Esophagus muscularis mucosa (tissue), 4 donors: ENCODE measurements at regions not wholly inside any gene's neighbourhood (a gene's known extent, or its start where the extent isn't known, plus 50 kb on each side); places are given as distances from the start of the nearest gene placed in this dataset.

Experiments
- DNase-seq: peaks from one replicate; pipeline ENCODE4 v3.0.0-alpha.2; 2017; ENCODE audit errors: extremely low spot score
- H3K27ac ChIP-seq, 4 donors: fragments of 200-600 bp; sonication (generic); replicated peaks in 1 of 4; 1 replicate in 3 of 4; 2 replicates in 1 of 4; pipeline ENCODE4 v1.5.1; 2016 to 2019; ENCODE audit warnings: mild to moderate bottlenecking in 1 of 4
- H3K27me3 ChIP-seq, 4 donors: fragments of 200-600 bp; sonication (generic); one replicate each; pipeline versions ENCODE4 v1.5.1 to v1.6.0; 2016 to 2019
- H3K36me3 ChIP-seq, 4 donors: fragments of 200-600 bp; sonication (generic); one replicate each; pipeline ENCODE4 v1.5.1; 2016 to 2019
- H3K4me1 ChIP-seq, 4 donors: fragments of 200-600 bp; sonication (generic); one replicate each; pipeline ENCODE4 v1.5.1; 2016 to 2019
- H3K4me3 ChIP-seq, 4 donors: fragments of 200-600 bp; sonication (generic); 1 replicate in 2 of 4; 2 replicates in 2 of 4; pipeline ENCODE4 v1.5.1; 2016 to 2019; ENCODE audit warnings: mild to moderate bottlenecking in 4 of 4, moderate library complexity in 1 of 4
- H3K9me3 ChIP-seq, 4 donors: fragments of 200-600 bp; sonication (generic); 1 replicate in 3 of 4; 2 replicates in 1 of 4; pipeline ENCODE4 v1.5.1; 2016 to 2019
- EP300 ChIP-seq: sonication (generic); formaldehyde crosslinking; IDR thresholded peaks from one replicate; pipeline ENCODE4 v1.6.1; 2017; ENCODE audit warnings: antibody characterized with exemption
- POLR2A ChIP-seq: fragments of 450-650 bp; IDR thresholded peaks from one replicate; pipeline ENCODE4 v1.6.1; 2017; ENCODE audit warnings: antibody characterized with exemption, moderate library complexity, mild to moderate bottlenecking, low read depth
- POLR2AphosphoS5 ChIP-seq, 2 donors: sonication (generic); formaldehyde crosslinking; IDR thresholded peaks; one replicate each; pipeline ENCODE4 v1.6.1; 2017; ENCODE audit warnings: antibody characterized with exemption in 2 of 2
- WGBS: methylation state at CpG from one replicate; pipeline ENCODE4 v1.1.5; 2018; 5-methylcytosine and 5-hydroxymethylcytosine counted together
- intact Hi-C: fragments of 100-400 bp; cut with DNase I; formaldehyde crosslinking; loops from one replicate; pipeline ENCODE4 v1.15.1; 2023
- TF ChIP-seq, protein P1 (sequence below), 3 experiments: fragments of 200-600 bp in 2 of 3; fragments of 450-650 bp in 1 of 3; sonication (generic) in 2 of 3; IDR thresholded peaks; one replicate each; pipeline ENCODE4 v1.5.1; 2017 to 2019; ENCODE audit warnings: antibody characterized with exemption in 3 of 3, mild to moderate bottlenecking in 2 of 3, moderate library complexity in 1 of 3

DNA sequence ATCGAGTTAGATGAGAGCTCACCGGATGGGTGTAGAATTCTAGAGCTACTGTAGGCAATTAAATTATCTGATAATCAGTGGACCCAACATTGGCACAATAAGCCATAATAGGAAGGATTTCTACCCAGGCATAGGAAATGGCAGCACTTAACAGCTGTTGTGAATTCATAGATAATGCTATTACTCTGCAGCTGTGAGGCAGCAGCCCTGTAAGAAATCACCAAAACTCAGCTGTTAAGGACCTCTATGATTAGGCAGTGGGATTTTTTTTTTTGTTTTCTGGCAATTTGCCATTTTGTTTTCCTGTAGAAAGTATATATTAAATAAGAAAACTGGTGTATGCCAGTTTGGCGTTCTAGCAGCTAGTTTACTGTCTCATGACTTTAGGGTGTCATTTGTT, 609.1 kb upstream of the SLC35B3 start:
- no peak for DNase-seq
- no peaks in the 10 kb centered on the region for H3K9me3 ChIP-seq
- H3K27ac ChIP-seq, result no peak overlapping the region
- intact Hi-C loops, result no loop called here
- WGBS, result 76% methylated on average over 3 of the region's 3 CpGs
- no peaks in the 10 kb centered on the region for H3K27me3 ChIP-seq
- H3K4me3 ChIP-seq, result no peak overlapping the region
- TF ChIP-seq POLR2A (no peak), EP300 (no peak), POLR2AphosphoS5 (IDR thresholded peaks at IDR 0.05) (no peak)
- TF ChIP-seq, protein P1, sequence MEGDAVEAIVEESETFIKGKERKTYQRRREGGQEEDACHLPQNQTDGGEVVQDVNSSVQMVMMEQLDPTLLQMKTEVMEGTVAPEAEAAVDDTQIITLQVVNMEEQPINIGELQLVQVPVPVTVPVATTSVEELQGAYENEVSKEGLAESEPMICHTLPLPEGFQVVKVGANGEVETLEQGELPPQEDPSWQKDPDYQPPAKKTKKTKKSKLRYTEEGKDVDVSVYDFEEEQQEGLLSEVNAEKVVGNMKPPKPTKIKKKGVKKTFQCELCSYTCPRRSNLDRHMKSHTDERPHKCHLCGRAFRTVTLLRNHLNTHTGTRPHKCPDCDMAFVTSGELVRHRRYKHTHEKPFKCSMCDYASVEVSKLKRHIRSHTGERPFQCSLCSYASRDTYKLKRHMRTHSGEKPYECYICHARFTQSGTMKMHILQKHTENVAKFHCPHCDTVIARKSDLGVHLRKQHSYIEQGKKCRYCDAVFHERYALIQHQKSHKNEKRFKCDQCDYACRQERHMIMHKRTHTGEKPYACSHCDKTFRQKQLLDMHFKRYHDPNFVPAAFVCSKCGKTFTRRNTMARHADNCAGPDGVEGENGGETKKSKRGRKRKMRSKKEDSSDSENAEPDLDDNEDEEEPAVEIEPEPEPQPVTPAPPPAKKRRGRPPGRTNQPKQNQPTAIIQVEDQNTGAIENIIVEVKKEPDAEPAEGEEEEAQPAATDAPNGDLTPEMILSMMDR (IDR thresholded peaks at IDR 0.05), result no peak
- no peaks in the 10 kb centered on the region for H3K36me3 ChIP-seq
- H3K4me1 ChIP-seq, result no peaks in the 10 kb centered on the region

DNA sequence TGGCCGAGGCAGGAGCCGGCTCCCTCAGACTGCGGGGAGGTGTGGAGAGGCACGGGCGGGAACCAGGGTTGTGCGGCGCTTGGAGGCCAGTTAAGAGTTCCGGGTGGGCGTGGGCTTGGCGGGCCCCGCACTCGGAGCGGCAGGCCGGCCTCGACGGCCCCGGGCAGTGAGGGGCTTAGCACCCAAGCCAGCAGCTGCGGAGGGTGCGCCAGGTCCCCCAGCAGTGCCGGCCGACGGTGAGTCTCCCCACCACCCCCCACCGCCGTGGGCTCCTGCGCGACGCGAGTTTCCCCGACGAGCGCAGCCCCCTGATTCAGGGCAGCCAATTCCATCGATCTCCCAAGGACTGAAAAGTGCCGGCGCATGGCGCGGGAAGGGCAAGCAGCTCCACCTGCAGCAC, 605.4 kb upstream of the SLC35B3 start:
- Histone ChIP-seq H3K9me3 (no peaks in the 10 kb centered on the region), H3K4me1 (no peaks in the 10 kb centered on the region), H3K27me3 (no peaks in the 10 kb centered on the region), H3K36me3 (no peaks in the 10 kb centered on the region), H3K27ac (no peak overlapping the region), H3K4me3 (no peak overlapping the region)
- 99% methylated on average over 27 of the region's 36 CpGs for whole genome bisulfite sequencing
- intact Hi-C loops, result no loop called here
- TF ChIP-seq POLR2A (no peak), POLR2AphosphoS5 (IDR thresholded peaks at IDR 0.05) (no peak), EP300 (no peak)
- TF ChIP-seq, protein P1 (IDR thresholded peaks at IDR 0.05), result no peak
- DNase-seq, result no peak

DNA sequence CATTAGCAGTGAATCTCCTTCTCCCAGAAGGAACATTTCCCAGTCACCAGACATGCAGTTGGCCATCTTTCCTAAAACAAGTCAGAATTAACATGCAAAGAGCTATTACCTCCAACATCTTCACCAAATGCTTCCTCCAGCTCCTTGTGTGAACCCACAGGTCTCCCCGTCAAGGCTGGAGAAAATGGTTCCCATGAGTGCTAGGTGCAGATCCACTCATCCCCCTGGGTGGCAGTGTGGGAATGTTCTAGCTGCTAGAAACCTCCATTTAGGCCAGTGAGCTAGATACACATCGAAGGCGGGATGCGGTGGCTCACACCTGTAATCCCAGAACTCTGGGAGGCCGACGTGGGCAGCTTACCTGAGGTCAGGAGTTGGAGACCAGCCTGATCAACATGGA, 603.9 kb upstream of the SLC35B3 start:
- TF ChIP-seq POLR2AphosphoS5 (IDR thresholded peaks at IDR 0.05) (no peak), EP300 (no peak), POLR2A (no peak)
- TF ChIP-seq, protein P1 (IDR thresholded peaks at IDR 0.05), result no peak
- no peak overlapping the region for H3K4me3 ChIP-seq
- no peaks in the 10 kb centered on the region for H3K27me3 ChIP-seq
- H3K36me3 ChIP-seq, result no peaks in the 10 kb centered on the region
- DNase-seq, result no peak
- H3K9me3 ChIP-seq, result no peaks in the 10 kb centered on the region
- 86% methylated on average over 6 of the region's 6 CpGs for WGBS
- H3K27ac ChIP-seq, result no peak overlapping the region
- no peaks in the 10 kb centered on the region for H3K4me1 ChIP-seq
- intact Hi-C loops, result no loop called here

DNA sequence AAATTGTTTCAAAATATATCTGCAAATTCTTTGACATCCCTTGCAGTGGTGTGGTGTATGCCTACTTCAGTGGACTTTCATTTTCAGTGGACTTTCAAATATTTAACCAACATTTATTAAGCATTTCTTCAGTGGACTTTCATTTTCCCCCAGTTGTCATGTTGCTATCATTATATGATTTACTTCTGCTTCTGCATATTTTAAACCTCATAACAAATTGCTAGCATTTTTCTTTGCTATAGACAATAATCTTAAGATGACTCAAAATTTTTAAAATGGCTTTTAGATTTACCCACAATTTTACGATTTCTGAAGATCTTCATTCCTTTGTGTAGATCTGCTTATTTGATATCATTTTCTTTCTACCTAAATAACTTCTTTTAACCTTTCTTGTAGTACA, 592.7 kb upstream of the SLC35B3 start:
- Histone ChIP-seq H3K9me3 (peaks cover 0 to 10% (median 4%) of the 10 kb centered on the region in 4 donors), H3K4me3 (no peak overlapping the region), H3K27me3 (no peaks in the 10 kb centered on the region), H3K36me3 (no peaks in the 10 kb centered on the region), H3K4me1 (no peaks in the 10 kb centered on the region), H3K27ac (no peak overlapping the region)
- TF ChIP-seq, protein P1 (IDR thresholded peaks at IDR 0.05), result no peak
- no peak for TF ChIP-seq POLR2AphosphoS5 (IDR thresholded peaks at IDR 0.05)
- TF ChIP-seq POLR2A, result no peak
- no peak for TF ChIP-seq EP300
- DNase-seq, result no peak
- intact Hi-C loops, result no loop called here
- 86% methylated on average over 1 of the region's 1 CpG for WGBS

DNA sequence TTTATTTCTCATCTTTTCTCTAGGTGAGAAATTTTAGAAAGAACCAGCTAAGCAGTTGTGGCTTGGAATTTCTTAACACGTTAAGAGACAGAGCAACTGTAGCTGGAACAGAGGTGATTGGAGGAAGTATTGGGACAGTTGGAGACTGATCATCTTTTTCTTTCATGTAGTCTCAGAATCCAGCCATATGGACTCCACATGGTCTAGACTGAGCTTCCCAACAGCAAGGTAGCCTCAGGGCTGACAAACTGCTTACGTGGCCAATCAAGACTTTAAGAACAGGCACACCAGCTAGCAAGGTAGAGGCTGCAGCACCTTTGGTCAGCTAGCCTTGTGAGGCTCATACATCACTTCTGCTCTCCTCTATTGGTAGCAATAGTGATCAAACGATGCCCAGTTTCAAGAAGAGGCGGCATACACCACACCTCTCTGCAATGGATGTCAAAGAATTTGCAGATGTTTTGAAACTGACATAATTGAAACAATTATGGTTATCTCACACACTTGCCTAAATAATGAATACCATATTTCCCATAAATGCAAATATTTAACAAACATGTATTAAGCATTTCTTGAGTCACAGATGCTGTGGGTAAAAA, 590.5 kb upstream of the SLC35B3 start:
- TF ChIP-seq, protein P1 (IDR thresholded peaks at IDR 0.05), result no peak
- TF ChIP-seq EP300 (no peak), POLR2AphosphoS5 (IDR thresholded peaks at IDR 0.05) (no peak), POLR2A (no peak)
- no peak for DNase-seq
- Histone ChIP-seq H3K9me3 (peaks cover 0 to 10% (median 4%) of the 10 kb centered on the region in 4 donors), H3K36me3 (no peaks in the 10 kb centered on the region), H3K4me1 (no peaks in the 10 kb centered on the region), H3K27me3 (no peaks in the 10 kb centered on the region), H3K4me3 (no peak overlapping the region), H3K27ac (no peak overlapping the region)
- WGBS, result 69% methylated on average over 4 of the region's 4 CpGs
- intact Hi-C loops, result no loop called here
